Type B pancreatic cell (in vitro differentiated cells): ENCODE measurements at regions not wholly inside any gene's neighbourhood (a gene's known extent, or its start where the extent isn't known, plus 50 kb on each side); places are given as distances from the start of the nearest gene placed in this dataset.
"Not testable (repeated sequence)": the region's sequence is repeated elsewhere in the genome, so short reads cannot be mapped to it uniquely, and the experiment has no call there.

Source experiments
- DNase-seq: peaks from one replicate; pipeline ENCODE4 v3.0.0; 2021; ENCODE audit warnings: mixed read lengths; ENCODE audit not compliant: unreplicated experiment; ENCODE audit errors: extremely low spot score
- H3K27ac Mint-ChIP-seq: 2 replicates; pipeline ENCODE4 v1.8.0; 2021; ENCODE audit warnings: mild to moderate bottlenecking, mixed read lengths
- H3K27me3 Mint-ChIP-seq: 2 replicates; pipeline ENCODE4 v1.8.0; 2021; ENCODE audit warnings: mixed read lengths
- H3K36me3 Mint-ChIP-seq: 2 replicates; pipeline ENCODE4 v1.8.0; 2021; ENCODE audit warnings: mixed read lengths
- H3K4me1 Mint-ChIP-seq: one replicate; pipeline ENCODE4 v1.8.0; 2021; ENCODE audit warnings: mixed read lengths; ENCODE audit not compliant: unreplicated experiment
- H3K4me3 Mint-ChIP-seq: 2 replicates; pipeline ENCODE4 v1.8.0; 2021; ENCODE audit warnings: mild to moderate bottlenecking, mixed read lengths
- H3K9me3 Mint-ChIP-seq: 2 replicates; pipeline ENCODE4 v1.8.0; 2021; ENCODE audit warnings: mixed read lengths
- TF ChIP-seq, protein P1 (sequence below): fragments of 200-600 bp; sonication (generic); conservative IDR thresholded peaks from 2 replicates; pipeline ENCODE4 v1.5.0; 2021; ENCODE audit warnings: antibody characterized with exemption, mild to moderate bottlenecking

DNA sequence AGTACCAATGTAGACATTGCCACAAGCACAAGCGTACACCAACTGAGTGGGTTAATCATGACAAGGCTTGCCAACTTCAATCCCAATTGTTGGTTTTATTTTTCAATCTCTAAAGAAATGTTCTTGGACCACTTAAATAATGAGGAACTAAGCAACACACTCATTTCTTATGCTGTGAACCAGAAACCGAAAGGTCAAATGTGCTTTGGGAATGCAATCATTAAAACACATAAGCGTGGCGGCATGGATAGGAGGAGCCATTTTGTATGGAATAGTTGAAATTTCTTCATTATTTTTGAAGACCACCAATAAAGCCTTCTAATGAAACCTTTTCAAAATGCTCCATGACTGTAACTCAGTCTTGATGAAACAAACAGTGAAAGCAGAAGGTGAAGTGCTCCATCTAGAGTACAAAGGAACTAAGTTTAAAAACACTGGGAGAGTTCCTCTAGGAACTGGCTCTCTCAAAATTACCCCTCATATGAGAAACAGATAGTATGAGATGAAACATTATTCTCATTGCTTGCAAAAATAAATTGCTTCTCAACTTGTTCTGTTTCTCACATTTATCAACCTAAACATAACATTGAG lies 113.2 kb upstream of the CHST9 start:
- Mint-ChIP-seq H3K27me3 (no peaks in the 10 kb centered on the region), H3K4me1 (peaks cover 4% of the 10 kb centered on the region), H3K36me3 (no peaks in the 10 kb centered on the region), H3K27ac (no peak overlapping the region), H3K9me3 (peaks cover 4% of the 10 kb centered on the region), H3K4me3 (no peak overlapping the region)
- DNase-seq = no peak
- TF ChIP-seq, protein P1, sequence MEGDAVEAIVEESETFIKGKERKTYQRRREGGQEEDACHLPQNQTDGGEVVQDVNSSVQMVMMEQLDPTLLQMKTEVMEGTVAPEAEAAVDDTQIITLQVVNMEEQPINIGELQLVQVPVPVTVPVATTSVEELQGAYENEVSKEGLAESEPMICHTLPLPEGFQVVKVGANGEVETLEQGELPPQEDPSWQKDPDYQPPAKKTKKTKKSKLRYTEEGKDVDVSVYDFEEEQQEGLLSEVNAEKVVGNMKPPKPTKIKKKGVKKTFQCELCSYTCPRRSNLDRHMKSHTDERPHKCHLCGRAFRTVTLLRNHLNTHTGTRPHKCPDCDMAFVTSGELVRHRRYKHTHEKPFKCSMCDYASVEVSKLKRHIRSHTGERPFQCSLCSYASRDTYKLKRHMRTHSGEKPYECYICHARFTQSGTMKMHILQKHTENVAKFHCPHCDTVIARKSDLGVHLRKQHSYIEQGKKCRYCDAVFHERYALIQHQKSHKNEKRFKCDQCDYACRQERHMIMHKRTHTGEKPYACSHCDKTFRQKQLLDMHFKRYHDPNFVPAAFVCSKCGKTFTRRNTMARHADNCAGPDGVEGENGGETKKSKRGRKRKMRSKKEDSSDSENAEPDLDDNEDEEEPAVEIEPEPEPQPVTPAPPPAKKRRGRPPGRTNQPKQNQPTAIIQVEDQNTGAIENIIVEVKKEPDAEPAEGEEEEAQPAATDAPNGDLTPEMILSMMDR = peak; percentile 58

DNA sequence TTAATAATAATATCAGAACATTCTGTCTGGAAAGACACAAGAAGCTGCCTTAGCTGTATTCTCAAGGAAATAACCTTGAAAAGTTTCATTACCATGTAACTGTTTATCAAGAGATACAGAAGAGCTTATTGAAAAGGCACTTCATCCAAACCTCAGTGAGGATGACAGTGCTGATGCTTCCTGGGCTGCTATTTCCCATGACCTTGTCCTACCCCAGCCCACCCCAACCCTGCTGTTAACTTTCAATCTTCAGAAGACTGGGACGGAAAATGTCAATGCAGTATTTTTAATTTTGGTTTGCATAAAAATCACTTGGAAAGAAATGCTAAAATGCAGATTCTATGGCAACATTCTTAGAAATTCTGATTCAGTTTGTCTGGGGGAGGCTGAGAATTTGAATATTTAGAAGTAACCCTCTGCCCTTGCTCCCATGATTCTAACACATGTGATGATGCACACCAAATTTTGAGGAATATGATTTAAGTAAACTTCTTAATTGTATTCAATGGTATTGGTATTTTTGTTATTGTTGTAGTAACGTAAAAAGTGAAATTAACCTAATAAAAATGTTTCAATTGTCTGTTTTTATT lies 101.0 kb upstream of the CHST9 start:
- H3K36me3 Mint-ChIP-seq, H3K27me3 Mint-ChIP-seq, DNase-seq, H3K4me1 Mint-ChIP-seq, H3K27ac Mint-ChIP-seq, H3K9me3 Mint-ChIP-seq, H3K4me3 Mint-ChIP-seq: not testable (repeated sequence)

DNA sequence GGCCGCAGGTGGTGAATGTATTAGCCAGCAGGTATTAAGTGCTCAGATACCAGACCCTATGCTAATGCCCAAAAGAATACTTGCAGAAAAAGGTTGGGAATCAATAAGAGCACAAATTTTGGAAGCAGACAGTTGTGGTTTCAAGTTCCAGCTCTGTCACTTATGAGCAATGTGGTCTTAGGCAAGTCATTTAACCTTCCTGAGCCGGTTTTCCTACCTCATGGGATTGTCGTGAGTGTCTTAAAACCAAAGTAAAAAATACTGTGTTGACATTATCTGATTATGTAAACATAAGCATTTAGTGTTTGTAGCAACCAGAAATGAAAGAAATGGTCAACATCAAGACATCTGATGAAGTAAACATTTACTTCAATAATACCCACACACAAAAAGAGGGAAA lies 93.0 kb upstream of the CHST9 start:
- Mint-ChIP-seq H3K4me1 (no peaks in the 10 kb centered on the region), H3K27ac (no peak overlapping the region), H3K9me3 (no peaks in the 10 kb centered on the region), H3K4me3 (no peak overlapping the region), H3K36me3 (no peaks in the 10 kb centered on the region), H3K27me3 (no peaks in the 10 kb centered on the region)
- TF ChIP-seq, protein P1 = no peak
- DNase-seq = no peak

DNA sequence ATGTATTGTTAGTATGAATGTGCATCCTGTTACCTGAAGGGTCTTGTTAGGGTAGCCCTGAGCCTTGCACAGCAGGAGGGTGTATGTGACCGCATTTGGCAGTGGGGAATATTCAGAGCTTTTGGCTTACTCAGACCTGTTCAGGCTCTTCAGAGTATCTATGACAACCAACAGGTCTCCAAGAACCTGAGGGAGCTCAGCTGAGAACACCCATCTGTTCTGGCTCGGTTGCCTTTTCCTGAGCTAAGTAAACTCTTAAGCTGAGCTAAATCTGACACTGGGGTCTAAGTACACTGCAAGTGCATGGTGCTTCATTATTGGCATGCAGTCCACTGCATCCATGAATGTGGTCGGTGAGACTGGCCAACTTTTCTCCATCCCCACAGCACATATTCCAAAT lies 92.4 kb upstream of the CHST9 start:
- TF ChIP-seq, protein P1 = no peak
- no peak overlapping the region for H3K27ac Mint-ChIP-seq
- H3K27me3 Mint-ChIP-seq = no peaks in the 10 kb centered on the region
- no peaks in the 10 kb centered on the region for H3K36me3 Mint-ChIP-seq
- no peaks in the 10 kb centered on the region for H3K4me1 Mint-ChIP-seq
- H3K4me3 Mint-ChIP-seq = no peak overlapping the region
- DNase-seq = no peak
- H3K9me3 Mint-ChIP-seq = no peaks in the 10 kb centered on the region

DNA sequence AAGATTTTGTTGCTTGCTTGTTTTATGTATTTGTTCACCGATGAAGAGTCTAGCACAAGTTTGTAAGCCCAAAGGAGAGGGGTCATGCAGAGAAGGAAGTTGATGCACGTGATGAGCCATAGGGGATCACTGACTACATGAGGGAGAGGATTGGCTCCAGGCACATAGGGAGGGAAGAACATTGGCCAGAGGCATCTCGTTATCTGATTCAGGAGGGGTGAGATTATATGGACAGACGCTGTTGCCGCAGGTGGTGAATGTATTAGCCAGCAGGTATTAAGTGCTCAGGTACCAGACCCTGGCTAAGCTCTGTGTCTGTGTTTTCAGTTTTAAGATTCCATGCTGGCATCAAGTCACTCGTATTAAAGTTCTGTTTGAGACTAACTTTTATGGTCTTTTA lies 91.8 kb upstream of the CHST9 start:
- H3K4me3 Mint-ChIP-seq = no peak overlapping the region
- H3K4me1 Mint-ChIP-seq = no peaks in the 10 kb centered on the region
- no peaks in the 10 kb centered on the region for H3K9me3 Mint-ChIP-seq
- no peak for DNase-seq
- H3K27ac Mint-ChIP-seq = no peak overlapping the region
- no peaks in the 10 kb centered on the region for H3K36me3 Mint-ChIP-seq
- TF ChIP-seq, protein P1 = no peak
- H3K27me3 Mint-ChIP-seq = no peaks in the 10 kb centered on the region

DNA sequence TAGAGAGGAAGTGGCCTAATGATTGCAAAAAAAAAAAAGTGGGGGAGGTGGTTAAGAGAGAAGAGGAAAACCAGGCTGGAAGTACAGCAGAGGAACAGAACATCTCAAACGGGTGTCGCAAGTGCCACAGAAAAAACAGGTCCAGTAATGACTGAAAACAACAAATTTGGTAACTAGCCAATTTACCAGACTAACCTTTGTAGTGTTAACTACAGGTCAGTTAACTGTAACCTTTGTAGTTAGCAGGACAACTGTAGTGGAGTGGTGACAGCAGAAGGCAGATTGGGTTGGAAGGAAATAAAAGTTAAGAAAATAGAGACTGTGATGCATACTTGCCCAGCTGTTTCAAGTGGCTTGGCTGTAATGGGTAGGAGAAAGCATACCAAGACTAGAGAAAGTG lies 91.4 kb upstream of the CHST9 start:
- TF ChIP-seq, protein P1 = no peak
- no peak overlapping the region for H3K4me3 Mint-ChIP-seq
- H3K9me3 Mint-ChIP-seq = no peaks in the 10 kb centered on the region
- H3K27ac Mint-ChIP-seq = no peak overlapping the region
- no peaks in the 10 kb centered on the region for H3K4me1 Mint-ChIP-seq
- DNase-seq = no peak
- no peaks in the 10 kb centered on the region for H3K27me3 Mint-ChIP-seq
- no peaks in the 10 kb centered on the region for H3K36me3 Mint-ChIP-seq
